ENCODE measurements at regions not wholly inside any gene's neighbourhood (a gene's known extent, or its start where the extent isn't known, plus 50 kb on each side); places are given as distances from the start of the nearest gene placed in this dataset.
A peak's percentile ranks its signal among the peaks of the same experiment; 100 is the strongest.

- TF ChIP-seq GLIS2 (tag by site-specific recombination; IDR thresholded peaks at IDR 0.05) (no peak), MZF1 (tag by site-specific recombination; IDR thresholded peaks at IDR 0.05; ENCODE audit: borderline replicate concordance) (no peak), GFI1B (tag by site-specific recombination; IDR thresholded peaks at IDR 0.05) (peak; percentile 82; the same call in 1 of the 2 replicates), ZNF704 (tag by site-specific recombination; IDR thresholded peaks at IDR 0.05) (no peak), ZNF621 (tag by site-specific recombination; IDR thresholded peaks at IDR 0.05) (no peak), CTCF (tag by site-specific recombination; IDR thresholded peaks at IDR 0.05) (no peak), ZNF19 (tag by site-specific recombination; IDR thresholded peaks at IDR 0.05; ENCODE audit: low read depth) (0 out of 2 replicates have a peak, but pooled peaks have one; percentile 5), PRDM6 (tag by site-specific recombination; IDR thresholded peaks at IDR 0.05) (peak; percentile 63), ZXDB (tag by site-specific recombination; IDR thresholded peaks at IDR 0.05) (peak; percentile 79; the same call in 1 of the 2 replicates), ZNF426 (tag by site-specific recombination; IDR thresholded peaks at IDR 0.05) (no peak), ZNF248 (tag by site-specific recombination; IDR thresholded peaks at IDR 0.05) (no peak), WT1 (tag by site-specific recombination; IDR thresholded peaks at IDR 0.05) (0 out of 2 replicates have a peak, but pooled peaks have one; percentile 14), ZNF16 (tag by site-specific recombination; IDR thresholded peaks at IDR 0.05; ENCODE audit: low read depth) (no peak), FEZF1 (tag by site-specific recombination; IDR thresholded peaks at IDR 0.05) (peak; percentile 81), ZNF266 (tag by site-specific recombination; IDR thresholded peaks at IDR 0.05; ENCODE audit: low read depth) (no peak), KLF10 (tag by site-specific recombination; IDR thresholded peaks at IDR 0.05) (peak; percentile 57; the same call in 1 of the 2 replicates), ZFHX2 (tag by site-specific recombination; conservative IDR thresholded peaks at IDR 0.05) (no peak), ZSCAN5A (tag by site-specific recombination; IDR thresholded peaks at IDR 0.05) (no peak), ZSCAN16 (tag by site-specific recombination; IDR thresholded peaks at IDR 0.05) (no peak), GLIS1 (tag by site-specific recombination; IDR thresholded peaks at IDR 0.05) (peak; percentile 48), ZNF677 (tag by site-specific recombination; IDR thresholded peaks at IDR 0.05) (no peak)
- TF ChIP-seq, protein P1, sequence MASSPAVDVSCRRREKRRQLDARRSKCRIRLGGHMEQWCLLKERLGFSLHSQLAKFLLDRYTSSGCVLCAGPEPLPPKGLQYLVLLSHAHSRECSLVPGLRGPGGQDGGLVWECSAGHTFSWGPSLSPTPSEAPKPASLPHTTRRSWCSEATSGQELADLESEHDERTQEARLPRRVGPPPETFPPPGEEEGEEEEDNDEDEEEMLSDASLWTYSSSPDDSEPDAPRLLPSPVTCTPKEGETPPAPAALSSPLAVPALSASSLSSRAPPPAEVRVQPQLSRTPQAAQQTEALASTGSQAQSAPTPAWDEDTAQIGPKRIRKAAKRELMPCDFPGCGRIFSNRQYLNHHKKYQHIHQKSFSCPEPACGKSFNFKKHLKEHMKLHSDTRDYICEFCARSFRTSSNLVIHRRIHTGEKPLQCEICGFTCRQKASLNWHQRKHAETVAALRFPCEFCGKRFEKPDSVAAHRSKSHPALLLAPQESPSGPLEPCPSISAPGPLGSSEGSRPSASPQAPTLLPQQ (tag by site-specific recombination; IDR thresholded peaks at IDR 0.05): 0 out of 2 replicates have a peak, but pooled peaks have one; percentile 36
- TF ChIP-seq, protein P2, sequence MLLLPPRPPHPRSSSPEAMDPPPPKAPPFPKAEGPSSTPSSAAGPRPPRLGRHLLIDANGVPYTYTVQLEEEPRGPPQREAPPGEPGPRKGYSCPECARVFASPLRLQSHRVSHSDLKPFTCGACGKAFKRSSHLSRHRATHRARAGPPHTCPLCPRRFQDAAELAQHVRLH (tag by site-specific recombination; IDR thresholded peaks at IDR 0.05): 0 out of 2 replicates have a peak, but pooled peaks have one; percentile 25
- TF ChIP-seq, protein P3, sequence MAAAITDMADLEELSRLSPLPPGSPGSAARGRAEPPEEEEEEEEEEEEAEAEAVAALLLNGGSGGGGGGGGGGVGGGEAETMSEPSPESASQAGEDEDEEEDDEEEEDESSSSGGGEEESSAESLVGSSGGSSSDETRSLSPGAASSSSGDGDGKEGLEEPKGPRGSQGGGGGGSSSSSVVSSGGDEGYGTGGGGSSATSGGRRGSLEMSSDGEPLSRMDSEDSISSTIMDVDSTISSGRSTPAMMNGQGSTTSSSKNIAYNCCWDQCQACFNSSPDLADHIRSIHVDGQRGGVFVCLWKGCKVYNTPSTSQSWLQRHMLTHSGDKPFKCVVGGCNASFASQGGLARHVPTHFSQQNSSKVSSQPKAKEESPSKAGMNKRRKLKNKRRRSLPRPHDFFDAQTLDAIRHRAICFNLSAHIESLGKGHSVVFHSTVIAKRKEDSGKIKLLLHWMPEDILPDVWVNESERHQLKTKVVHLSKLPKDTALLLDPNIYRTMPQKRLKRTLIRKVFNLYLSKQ (tag by site-specific recombination; IDR thresholded peaks at IDR 0.05; ENCODE audit: borderline replicate concordance): no peak
Measured at GRCh38 chr1:184905601-184906322, 68.5 kb downstream of the NIBAN1 start (continued).
